GM23248 (cell line): ENCODE measurements at regions not wholly inside any gene's neighbourhood (a gene's known extent, or its start where the extent isn't known, plus 50 kb on each side); places are given as distances from the start of the nearest gene placed in this dataset.

ENCODE experiments used
- EZH2 ChIP-seq: fragments of 200-600 bp; sonication (generic); IDR thresholded peaks from 2 replicates; pipeline ENCODE4 v1.6.1; 2018; ENCODE audit warnings: antibody characterized with exemption, mild to moderate bottlenecking; ENCODE audit not compliant: insufficient read depth, poor library complexity, severe bottlenecking
- EZH2phosphoT487 ChIP-seq: fragments of 200-600 bp; sonication (generic); IDR thresholded peaks from 2 replicates; pipeline ENCODE4 v1.6.1; 2018; ENCODE audit warnings: antibody characterized with exemption, moderate library complexity, mild to moderate bottlenecking, low read depth; ENCODE audit not compliant: insufficient read depth

- TF ChIP-seq EZH2 (no peak), EZH2phosphoT487 (no peak)
Observed at GRCh38 chrX:56029188-56029587, 203.0 kb upstream of the KLF8 start.
